Tibial nerve (tissue), 4 donors: ENCODE measurements at regions not wholly inside any gene's neighbourhood (a gene's known extent, or its start where the extent isn't known, plus 50 kb on each side); places are given as distances from the start of the nearest gene placed in this dataset.
"Not testable (repeated sequence)": the region's sequence is repeated elsewhere in the genome, so short reads cannot be mapped to it uniquely, and the experiment has no call there.

ENCODE experiments used
- DNase-seq, 2 donors: peaks; one replicate each; pipeline ENCODE4 v3.0.0-alpha.2; 2019; ENCODE audit warnings: low spot score in 2 of 2
- H3K27ac ChIP-seq, 4 donors: fragments of 200-600 bp; sonication (generic) in 3 of 4; one replicate each; pipeline ENCODE4 v1.5.1; 2017 to 2019; ENCODE audit warnings: mild to moderate bottlenecking in 1 of 4
- H3K27me3 ChIP-seq, 2 donors: fragments of 200-600 bp; sonication (generic) in 1 of 2; one replicate each; pipeline versions ENCODE4 v1.5.1 to v1.6.0; 2017 to 2019
- H3K36me3 ChIP-seq, 3 donors: fragments of 200-600 bp; sonication (generic); one replicate each; pipeline ENCODE4 v1.5.1; 2018 to 2019
- H3K4me1 ChIP-seq, 4 donors: fragments of 200-600 bp; sonication (generic) in 3 of 4; one replicate each; pipeline ENCODE4 v1.5.1; 2017 to 2019
- H3K4me3 ChIP-seq, 4 donors: fragments of 200-600 bp; sonication (generic) in 3 of 4; one replicate each; pipeline ENCODE4 v1.5.1; 2017 to 2019; ENCODE audit warnings: mild to moderate bottlenecking in 1 of 4, moderate library complexity in 1 of 4
- H3K9me3 ChIP-seq, 4 donors: fragments of 200-600 bp; sonication (generic) in 3 of 4; one replicate each; pipeline ENCODE4 v1.5.1; 2017 to 2019
- EP300 ChIP-seq, 2 donors: sonication (generic); formaldehyde crosslinking; IDR thresholded peaks; one replicate each; pipeline ENCODE4 v1.6.1; 2017; ENCODE audit warnings: antibody characterized with exemption in 2 of 2, mild to moderate bottlenecking in 1 of 2
- POLR2A ChIP-seq, 2 donors: fragments of 450-650 bp; IDR thresholded peaks; one replicate each; pipeline ENCODE4 v1.6.1; 2017; ENCODE audit warnings: antibody characterized with exemption in 2 of 2, mild to moderate bottlenecking in 2 of 2, moderate library complexity in 2 of 2
- WGBS, 2 donors: methylation state at CpG; one replicate each; pipeline ENCODE4 v1.1.5; 2018; 5-methylcytosine and 5-hydroxymethylcytosine counted together
- TF ChIP-seq, protein P1 (sequence below), 5 experiments: fragments of 200-600 bp in 3 of 5; fragments of 450-650 bp in 2 of 5; sonication (generic) in 3 of 5; IDR thresholded peaks; one replicate each; pipeline ENCODE4 v1.5.1; 2016 to 2019; ENCODE audit warnings: antibody characterized with exemption in 5 of 5, mild to moderate bottlenecking in 3 of 5, moderate library complexity in 2 of 5

DNA sequence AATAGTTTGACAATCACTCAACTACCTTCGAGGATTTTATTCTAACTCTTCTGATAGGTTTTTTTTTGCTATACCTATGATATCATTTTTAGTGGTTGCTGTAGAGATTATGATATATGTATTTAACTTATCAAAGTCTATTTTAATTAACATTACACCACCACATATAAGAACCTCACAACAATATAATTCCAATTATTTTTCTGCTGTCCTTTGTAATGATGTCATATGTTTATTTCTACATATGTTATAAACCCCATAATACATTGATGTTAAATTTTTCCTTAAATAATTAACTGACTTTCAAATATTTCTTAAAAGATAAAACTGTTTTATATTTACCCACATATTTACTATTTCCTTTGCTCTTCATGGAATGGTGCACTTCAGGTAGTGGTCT lies 103.4 kb upstream of the KITLG start:
- TF ChIP-seq POLR2A (IDR thresholded peaks at IDR 0.05) (no peak), EP300 (IDR thresholded peaks at IDR 0.05) (no peak)
- TF ChIP-seq, protein P1, sequence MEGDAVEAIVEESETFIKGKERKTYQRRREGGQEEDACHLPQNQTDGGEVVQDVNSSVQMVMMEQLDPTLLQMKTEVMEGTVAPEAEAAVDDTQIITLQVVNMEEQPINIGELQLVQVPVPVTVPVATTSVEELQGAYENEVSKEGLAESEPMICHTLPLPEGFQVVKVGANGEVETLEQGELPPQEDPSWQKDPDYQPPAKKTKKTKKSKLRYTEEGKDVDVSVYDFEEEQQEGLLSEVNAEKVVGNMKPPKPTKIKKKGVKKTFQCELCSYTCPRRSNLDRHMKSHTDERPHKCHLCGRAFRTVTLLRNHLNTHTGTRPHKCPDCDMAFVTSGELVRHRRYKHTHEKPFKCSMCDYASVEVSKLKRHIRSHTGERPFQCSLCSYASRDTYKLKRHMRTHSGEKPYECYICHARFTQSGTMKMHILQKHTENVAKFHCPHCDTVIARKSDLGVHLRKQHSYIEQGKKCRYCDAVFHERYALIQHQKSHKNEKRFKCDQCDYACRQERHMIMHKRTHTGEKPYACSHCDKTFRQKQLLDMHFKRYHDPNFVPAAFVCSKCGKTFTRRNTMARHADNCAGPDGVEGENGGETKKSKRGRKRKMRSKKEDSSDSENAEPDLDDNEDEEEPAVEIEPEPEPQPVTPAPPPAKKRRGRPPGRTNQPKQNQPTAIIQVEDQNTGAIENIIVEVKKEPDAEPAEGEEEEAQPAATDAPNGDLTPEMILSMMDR (IDR thresholded peaks at IDR 0.05): no peak

DNA sequence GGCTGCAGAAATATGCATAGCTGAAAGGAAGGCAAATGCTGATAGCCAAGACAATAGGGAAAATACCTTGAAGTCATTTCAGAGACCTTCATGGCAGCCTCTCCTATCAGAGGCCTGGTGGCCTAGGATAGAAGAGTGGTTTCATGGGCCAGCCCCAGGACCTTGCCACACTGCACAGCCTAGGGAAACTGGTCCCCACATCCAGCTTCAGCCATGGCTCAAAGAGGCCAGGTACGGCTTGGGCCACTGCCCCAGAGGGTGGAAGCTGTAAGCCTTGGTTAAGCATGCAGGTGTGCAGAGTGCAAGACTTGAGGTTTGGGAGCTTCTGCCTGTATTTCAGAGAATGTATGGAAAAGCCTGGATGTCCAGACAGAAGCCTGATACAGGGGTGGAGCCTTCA lies 101.0 kb upstream of the KITLG start:
- Histone ChIP-seq H3K36me3 (no peaks in the 10 kb centered on the region), H3K9me3 (no peaks in the 10 kb centered on the region), H3K4me3 (no peak overlapping the region), H3K27ac (no peak overlapping the region), H3K4me1 (no peaks in the 10 kb centered on the region), H3K27me3 (no peaks in the 10 kb centered on the region)
- WGBS, 2 donors: 100% methylated on average over 1 of the region's 1 CpG
- no peak for TF ChIP-seq POLR2A (IDR thresholded peaks at IDR 0.05)
- TF ChIP-seq, protein P1 (IDR thresholded peaks at IDR 0.05): no peak
- no peak for TF ChIP-seq EP300 (IDR thresholded peaks at IDR 0.05)
- no peak for DNase-seq

More for the DNA sequence above, 103.4 kb upstream of the KITLG start:
- Histone ChIP-seq H3K36me3 (no peaks in the 10 kb centered on the region), H3K27me3 (no peaks in the 10 kb centered on the region), H3K27ac (no peak overlapping the region), H3K4me3 (no peak overlapping the region), H3K4me1 (no peaks in the 10 kb centered on the region), H3K9me3 (peaks cover 0 to 9% (median 0%) of the 10 kb centered on the region in 4 donors)
- DNase-seq: no peak
- 97 to 100% methylated on average over 1 of the region's 1 CpG for WGBS, 2 donors

DNA sequence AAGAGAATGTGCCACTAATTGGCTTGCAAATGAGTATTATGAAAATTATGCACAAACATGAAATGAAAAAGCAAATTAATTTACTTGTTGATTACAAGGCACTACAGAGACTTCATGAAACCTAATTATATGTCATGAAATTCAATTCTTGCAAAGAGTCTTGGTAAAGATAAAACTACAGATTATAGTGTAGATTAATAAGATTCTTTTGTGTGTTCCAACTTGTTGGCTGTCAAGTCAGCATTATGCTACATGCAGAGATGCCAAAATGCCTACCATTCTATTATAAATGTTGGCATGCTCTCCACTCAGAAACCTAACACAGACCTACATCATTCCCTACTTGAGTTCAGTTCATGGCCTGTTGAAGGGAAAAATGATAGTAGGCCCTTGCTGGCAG lies 97.2 kb upstream of the KITLG start:
- DNase-seq: no peak
- Histone ChIP-seq H3K27me3 (no peaks in the 10 kb centered on the region), H3K27ac (no peak overlapping the region), H3K4me3 (no peak overlapping the region), H3K4me1 (no peaks in the 10 kb centered on the region), H3K36me3 (no peaks in the 10 kb centered on the region), H3K9me3 (no peaks in the 10 kb centered on the region)
- TF ChIP-seq EP300 (IDR thresholded peaks at IDR 0.05) (no peak), POLR2A (IDR thresholded peaks at IDR 0.05) (no peak)
- TF ChIP-seq, protein P1 (IDR thresholded peaks at IDR 0.05): no peak

DNA sequence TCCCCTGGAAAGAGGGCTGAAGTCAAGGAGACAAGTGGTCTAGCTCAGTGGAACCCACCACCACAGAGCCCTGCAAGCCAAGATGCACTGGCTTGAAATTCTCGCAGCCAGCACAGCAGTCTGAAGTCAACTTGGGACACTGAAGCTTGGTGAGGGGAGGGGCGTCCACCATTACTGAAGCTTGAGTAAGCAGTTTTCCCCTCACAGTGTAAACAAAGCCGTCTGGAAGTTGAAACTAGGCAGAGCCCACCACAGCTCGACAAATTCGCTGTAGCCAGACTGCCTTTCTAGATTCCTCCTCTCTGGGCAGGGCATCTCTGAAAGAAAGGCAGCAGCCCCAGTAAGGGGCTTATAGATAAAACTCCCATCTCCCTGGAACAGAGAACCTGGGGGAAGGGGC lies 87.3 kb upstream of the KITLG start:
- WGBS, 2 donors: 61 to 63% methylated on average over 5 of the region's 5 CpGs
- H3K9me3 ChIP-seq, DNase-seq: not testable (repeated sequence)

DNA sequence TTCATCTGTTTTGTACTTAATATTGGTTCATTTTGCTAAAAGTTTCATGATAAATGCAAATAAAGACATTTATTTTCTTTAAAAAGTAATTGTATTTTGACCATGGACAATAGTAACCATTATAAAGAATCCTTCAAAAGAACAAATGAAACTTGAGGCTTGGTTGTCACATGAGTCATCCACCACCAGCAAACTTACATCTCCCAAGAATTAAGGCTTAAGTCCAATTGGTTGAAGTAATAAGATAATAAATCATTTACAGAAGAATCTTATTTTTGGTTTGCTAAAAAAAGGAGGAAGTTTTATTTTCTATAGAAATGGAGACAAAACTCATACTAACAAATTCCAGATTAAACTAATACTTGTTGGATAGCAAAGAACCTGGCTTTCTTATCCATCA lies 84.8 kb upstream of the KITLG start:
- no peak for DNase-seq
- no peak for TF ChIP-seq POLR2A (IDR thresholded peaks at IDR 0.05)
- no peak for TF ChIP-seq EP300 (IDR thresholded peaks at IDR 0.05)
- TF ChIP-seq, protein P1 (IDR thresholded peaks at IDR 0.05): no peak

More for the DNA sequence above, 87.3 kb upstream of the KITLG start:
- H3K4me1 ChIP-seq, H3K36me3 ChIP-seq, H3K4me3 ChIP-seq, H3K27ac ChIP-seq, H3K27me3 ChIP-seq: not testable (repeated sequence)

DNA sequence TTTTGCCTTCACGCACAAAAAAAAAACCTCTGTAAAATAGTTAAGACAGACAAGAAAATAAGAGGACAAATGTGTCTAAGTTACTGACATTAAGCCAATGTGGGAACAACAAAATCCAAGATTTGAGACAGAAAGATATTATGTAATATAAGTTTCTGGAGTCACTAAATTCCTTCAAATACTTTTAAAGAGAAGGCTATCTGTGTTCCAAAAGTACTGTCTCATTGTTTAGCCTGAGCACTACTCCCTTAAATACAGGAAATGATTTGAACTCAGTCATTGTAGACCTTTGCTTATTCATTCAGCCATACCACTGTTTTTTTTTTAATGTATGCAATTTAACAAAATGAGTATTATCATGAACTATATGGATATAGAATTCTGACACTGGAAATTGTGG lies 82.7 kb upstream of the KITLG start:
- TF ChIP-seq EP300 (IDR thresholded peaks at IDR 0.05): no peak
- TF ChIP-seq POLR2A (IDR thresholded peaks at IDR 0.05): no peak
- TF ChIP-seq, protein P1 (IDR thresholded peaks at IDR 0.05): no peak
- H3K9me3 ChIP-seq: no peaks in the 10 kb centered on the region
- H3K27ac ChIP-seq: no peak overlapping the region
- 37 to 43% methylated on average over 1 of the region's 1 CpG for WGBS, 2 donors
- no peak overlapping the region for H3K4me3 ChIP-seq
- DNase-seq: no peak
- H3K36me3 ChIP-seq: no peaks in the 10 kb centered on the region
- peaks cover 0 to 9% (median 0%) of the 10 kb centered on the region in 4 donors for H3K4me1 ChIP-seq
- H3K27me3 ChIP-seq: no peaks in the 10 kb centered on the region

More for the DNA sequence above, 84.8 kb upstream of the KITLG start:
- Histone ChIP-seq H3K9me3 (peaks cover 0 to 5% (median 0%) of the 10 kb centered on the region in 4 donors), H3K4me1 (no peaks in the 10 kb centered on the region), H3K27ac (no peak overlapping the region), H3K4me3 (no peak overlapping the region), H3K27me3 (no peaks in the 10 kb centered on the region), H3K36me3 (no peaks in the 10 kb centered on the region)
